GM12892 (cell line): ENCODE measurements at regions not wholly inside any gene's neighbourhood (a gene's known extent, or its start where the extent isn't known, plus 50 kb on each side); places are given as distances from the start of the nearest gene placed in this dataset.
"Not testable (repeated sequence)": the region's sequence is repeated elsewhere in the genome, so short reads cannot be mapped to it uniquely, and the experiment has no call there.

Source experiments
- POLR2A ChIP-seq: IDR thresholded peaks from 2 replicates; pipeline ENCODE4 v1.6.1; 2011; ENCODE audit warnings: low read depth, low read length, control low read depth
- TAF1 ChIP-seq: IDR thresholded peaks from 2 replicates; pipeline ENCODE4 v1.6.1; 2011; ENCODE audit warnings: low read depth, mild to moderate bottlenecking, control low read depth, low read length, borderline replicate concordance

DNA sequence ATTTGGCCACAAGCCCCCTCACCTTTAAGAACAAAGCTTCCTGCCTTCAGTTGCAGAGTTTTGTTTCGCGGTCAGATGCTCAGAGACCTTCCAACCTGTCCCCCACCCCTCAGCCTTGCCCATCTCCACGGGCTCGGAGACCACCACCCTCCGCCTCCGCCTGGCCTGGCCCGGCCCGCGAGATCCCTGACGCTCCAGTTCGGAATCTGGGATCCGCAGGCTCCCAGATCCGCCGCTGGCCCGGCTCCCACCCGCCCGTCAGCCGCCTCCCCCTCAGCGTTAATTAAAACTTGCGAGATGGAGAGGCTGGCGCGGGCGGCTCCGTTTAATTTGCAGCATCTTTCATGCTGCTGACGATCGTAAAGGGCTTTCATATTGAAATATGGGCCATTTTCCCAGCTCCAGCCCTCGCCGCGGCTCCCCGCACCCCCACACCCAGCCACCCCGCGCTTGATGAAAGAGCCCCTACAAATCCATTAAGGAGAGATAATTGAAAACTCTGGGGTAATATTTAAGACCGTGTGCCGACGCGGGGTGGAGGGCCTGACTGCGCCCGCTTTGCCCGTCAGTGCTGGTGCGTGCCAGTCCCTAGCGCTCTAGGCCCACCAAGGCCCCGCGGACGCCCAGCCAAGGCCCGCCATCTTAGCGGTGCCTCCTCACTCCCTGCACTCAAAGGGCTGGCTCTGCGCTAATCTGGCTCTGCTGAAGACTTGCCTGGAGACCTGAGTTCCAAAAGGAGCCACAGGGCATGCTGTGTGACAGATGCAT, 940.7 kb upstream of the DEFB115 start:
- TF ChIP-seq TAF1, POLR2A: not testable (repeated sequence)
